ENCODE measurements at regions not wholly inside any gene's neighbourhood (a gene's known extent, or its start where the extent isn't known, plus 50 kb on each side); places are given as distances from the start of the nearest gene placed in this dataset.

GRCh38 chr10:44060221-44060620 is 324.7 kb downstream of the CXCL12 start:
- no peak for DNase-seq (ENCODE audit: low read depth, low spot score)

GRCh38 chr10:44058259-44058658 is 326.6 kb downstream of the CXCL12 start:
- DNase-seq (ENCODE audit: low read depth, low spot score), result no peak

GRCh38 chr10:44056967-44057805 is 327.7 kb downstream of the CXCL12 start:
- no peak for DNase-seq (ENCODE audit: low read depth, low spot score)

GRCh38 chr10:44056206-44056605 is 328.7 kb downstream of the CXCL12 start:
- DNase-seq (ENCODE audit: low read depth, low spot score), result no peak

GRCh38 chr10:44054046-44054445 is 330.9 kb downstream of the CXCL12 start:
- no peak for DNase-seq (ENCODE audit: low read depth, low spot score)

- no peak for DNase-seq (ENCODE audit: low read depth, low spot score)
Observed at GRCh38 chr10:44053391-44053790, 331.5 kb downstream of the CXCL12 start.

- no peak for DNase-seq (ENCODE audit: low read depth, low spot score)
Observed at GRCh38 chr10:44051584-44052385, 333.1 kb downstream of the CXCL12 start.

- no peak for DNase-seq (ENCODE audit: low read depth, low spot score)
Observed at GRCh38 chr10:44051091-44051490, 333.8 kb downstream of the CXCL12 start.

GRCh38 chr10:44049301-44050015 is 335.4 kb downstream of the CXCL12 start:
- no peak for DNase-seq (ENCODE audit: low read depth, low spot score)

- DNase-seq (ENCODE audit: low read depth, low spot score), result no peak
Observed at GRCh38 chr10:44047361-44047760, 337.5 kb downstream of the CXCL12 start.

GRCh38 chr10:44046605-44047004 is 338.3 kb downstream of the CXCL12 start:
- DNase-seq (ENCODE audit: low read depth, low spot score), result no peak

- no peak for DNase-seq (ENCODE audit: low read depth, low spot score)
Observed at GRCh38 chr10:44045020-44045419, 339.9 kb downstream of the CXCL12 start.

- DNase-seq (ENCODE audit: low read depth, low spot score), result no peak
Observed at GRCh38 chr10:44044549-44044948, 340.3 kb downstream of the CXCL12 start.

- no peak for DNase-seq (ENCODE audit: low read depth, low spot score)
Observed at GRCh38 chr10:44043646-44044375, 341.1 kb downstream of the CXCL12 start.

GRCh38 chr10:44042926-44043602 is 341.8 kb downstream of the CXCL12 start:
- DNase-seq (ENCODE audit: low read depth, low spot score), result no peak

- DNase-seq (ENCODE audit: low read depth, low spot score), result no peak
Observed at GRCh38 chr10:44042075-44042770, 342.7 kb downstream of the CXCL12 start.

GRCh38 chr10:44039599-44039998 is 345.3 kb downstream of the CXCL12 start:
- DNase-seq (ENCODE audit: low read depth, low spot score), result no peak

GRCh38 chr10:44036425-44036824 is 348.5 kb downstream of the CXCL12 start:
- DNase-seq (ENCODE audit: low read depth, low spot score), result no peak

- no peak for DNase-seq (ENCODE audit: low read depth, low spot score)
Observed at GRCh38 chr10:44035474-44036197, 349.3 kb downstream of the CXCL12 start.

GRCh38 chr10:44034946-44035345 is 350.0 kb downstream of the CXCL12 start:
- DNase-seq (ENCODE audit: low read depth, low spot score), result no peak
